SKM-1 (cell line): ENCODE measurements at regions not wholly inside any gene's neighbourhood (a gene's known extent, or its start where the extent isn't known, plus 50 kb on each side); places are given as distances from the start of the nearest gene placed in this dataset.

Source experiments
- DNase-seq: peaks from one replicate; lab custom pipeline; 2025; ENCODE audit not compliant: unreplicated experiment; lab: John Stamatoyannopoulos, UW

DNA sequence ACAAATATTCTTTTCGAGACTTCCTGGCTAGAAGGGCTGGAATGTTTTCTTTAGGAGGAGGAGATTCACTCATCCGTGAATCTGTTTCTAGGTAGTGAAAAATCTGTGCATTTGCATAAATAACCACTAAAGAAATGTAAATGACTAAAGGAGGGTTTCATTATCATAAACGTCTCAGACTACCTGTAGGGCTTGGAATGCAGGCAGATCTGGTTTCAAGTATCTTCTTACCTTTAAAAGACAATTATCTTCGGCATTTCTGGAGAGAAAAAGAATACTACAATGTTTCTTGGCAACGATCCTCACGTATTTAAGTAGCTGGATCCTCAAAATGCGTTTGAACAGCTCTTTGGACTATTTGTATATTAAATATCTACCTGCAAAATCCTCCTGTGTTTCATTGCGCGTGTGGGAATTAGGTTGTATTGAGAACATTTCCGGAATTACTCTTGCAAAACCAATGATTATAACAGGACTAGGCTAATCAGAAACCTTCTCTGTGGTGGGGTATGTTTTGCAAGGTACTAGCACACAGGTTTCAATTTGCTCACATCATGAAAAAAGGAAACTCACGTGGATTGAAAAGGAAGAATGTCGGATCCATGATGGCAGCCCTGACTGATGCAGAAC is 291.1 kb upstream of the ARGLU1 start:
- DNase-seq = no peak

DNA sequence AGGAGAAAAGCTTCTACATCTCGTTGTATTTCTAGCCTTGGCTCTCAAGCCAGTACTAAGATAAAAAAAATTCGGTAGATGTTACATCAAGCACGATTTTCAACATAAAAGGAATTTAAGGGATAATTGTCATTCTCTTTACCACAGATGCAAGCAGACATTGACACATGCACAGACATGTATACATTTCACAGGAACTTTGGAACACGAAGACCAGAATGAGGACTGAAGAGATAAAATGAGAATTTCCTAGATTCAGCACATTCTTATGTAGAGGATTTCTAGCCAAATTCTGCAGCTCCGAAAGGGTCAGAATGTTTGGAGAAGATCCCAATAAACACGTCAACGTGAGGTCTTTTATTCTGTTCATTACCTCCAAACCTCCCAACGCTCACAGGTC is 284.5 kb upstream of the ARGLU1 start:
- DNase-seq = no peak

DNA sequence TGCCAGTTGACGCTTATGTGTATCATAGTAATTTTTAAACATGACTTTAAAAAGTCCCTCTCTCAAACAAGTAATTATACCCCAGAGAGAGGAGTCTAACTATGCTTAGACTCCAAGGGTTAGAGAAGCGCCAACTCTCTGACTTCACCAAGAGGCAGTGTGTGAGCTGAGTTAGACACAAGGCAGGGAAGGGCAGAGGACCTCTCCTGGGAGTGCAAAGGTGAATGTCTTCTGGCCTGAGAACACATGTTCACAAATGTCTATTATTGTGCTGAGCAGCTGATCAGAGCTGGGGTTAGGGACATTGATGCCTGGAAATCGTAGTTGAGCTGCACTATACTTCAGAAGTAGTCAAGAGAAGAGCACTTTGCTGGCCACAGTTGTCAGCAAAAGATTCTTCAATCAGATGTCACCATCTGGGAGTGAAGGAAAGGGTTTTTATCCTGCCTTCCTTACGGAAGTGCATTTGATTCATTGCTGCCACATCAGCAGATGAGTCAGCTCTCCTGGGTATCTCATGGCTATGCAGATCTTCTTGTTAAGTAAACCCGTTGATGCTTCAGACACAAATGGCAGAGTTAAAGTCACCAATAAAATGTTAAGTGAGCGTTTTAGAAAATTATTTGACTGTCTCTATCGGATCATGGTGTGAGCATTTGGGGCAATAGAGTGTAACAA is 283.2 kb upstream of the ARGLU1 start:
- DNase-seq = no peak

DNA sequence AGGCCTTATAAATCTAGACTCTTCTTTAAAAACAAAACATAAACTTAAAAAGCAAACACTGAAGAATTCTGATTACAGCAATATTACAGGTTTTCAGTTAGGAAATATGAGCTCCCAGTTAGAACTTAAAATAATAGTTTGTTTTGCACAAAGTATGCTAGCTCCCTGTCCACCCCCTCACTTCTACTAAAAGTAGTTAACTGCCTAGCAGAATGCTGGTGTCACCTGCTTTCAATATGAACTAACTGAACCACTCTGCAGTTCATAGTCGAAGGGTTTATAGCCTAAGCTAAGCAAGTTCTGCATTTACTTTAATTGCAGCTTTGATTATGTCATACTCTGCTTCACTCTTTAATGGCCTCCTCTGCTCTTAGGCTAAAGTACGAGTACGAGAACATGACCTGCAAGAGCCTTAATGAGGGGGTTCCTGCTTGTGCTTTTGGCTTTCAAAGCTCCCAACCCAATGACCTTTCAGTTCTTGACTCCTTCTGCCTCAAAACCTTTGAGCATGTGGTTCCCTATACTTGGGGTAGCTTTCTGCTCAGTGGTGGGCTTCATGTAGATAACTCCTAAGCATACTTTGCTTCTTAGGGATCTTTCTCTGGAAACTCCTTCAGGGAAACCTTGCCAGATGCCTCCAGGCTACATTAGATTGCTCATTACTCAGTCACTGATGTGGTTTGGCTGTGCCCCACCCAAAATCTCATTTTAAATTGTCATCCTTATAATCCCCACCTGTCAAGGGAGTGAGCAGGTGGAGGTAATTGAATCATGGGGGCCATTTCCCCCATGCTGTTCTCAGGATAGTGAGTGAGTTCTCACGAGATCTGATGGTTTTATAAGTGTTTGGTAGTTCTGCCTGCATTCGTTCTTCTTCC is 278.9 kb upstream of the ARGLU1 start:
- DNase-seq = no peak

DNA sequence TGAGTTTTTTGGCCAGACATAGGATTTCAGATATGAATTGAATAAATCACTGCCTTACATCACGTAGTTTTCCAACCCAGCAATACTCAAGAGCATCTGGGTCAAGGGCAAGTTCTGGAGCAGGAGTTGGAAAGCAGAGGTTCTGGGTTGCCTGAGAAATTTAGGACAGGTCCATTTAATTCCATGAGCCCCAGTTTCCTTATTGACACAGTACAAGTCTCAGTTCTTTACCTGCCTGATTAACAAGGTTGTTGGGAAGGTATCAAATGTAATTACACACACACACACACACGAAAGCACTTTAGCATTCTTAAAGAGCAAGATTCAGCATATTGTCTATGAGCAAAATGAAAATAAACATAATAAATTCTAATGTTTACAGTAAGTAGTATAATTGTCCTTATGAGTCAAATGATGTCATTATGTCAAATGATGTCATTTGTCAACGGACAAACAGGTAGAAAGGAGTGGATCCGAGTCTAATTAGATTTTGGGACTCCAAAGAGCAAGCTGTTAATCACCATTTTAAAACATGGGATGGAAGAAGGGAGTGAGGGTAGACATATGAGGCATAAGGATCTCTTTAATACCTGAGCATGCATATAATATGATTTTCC is 268.4 kb upstream of the ARGLU1 start:
- DNase-seq = no peak

DNA sequence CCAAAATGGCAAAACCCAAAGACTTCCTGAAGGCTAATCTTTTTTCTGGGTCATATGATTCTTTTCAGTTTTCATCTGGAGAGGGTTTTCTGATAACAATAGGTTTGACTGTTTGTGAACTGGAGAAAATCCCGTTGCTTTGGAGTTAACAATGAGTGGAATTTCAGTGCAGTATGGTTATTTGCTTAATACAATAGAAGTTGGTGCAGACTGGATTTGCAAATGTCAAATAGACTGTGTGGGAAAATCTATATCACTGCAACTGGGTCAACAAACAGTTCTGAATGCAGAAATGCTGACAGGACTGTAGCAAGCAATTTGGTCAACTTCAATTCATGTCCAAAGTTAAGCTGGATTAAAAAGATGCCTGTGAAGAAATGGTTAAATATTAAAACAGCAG is 267.5 kb upstream of the ARGLU1 start:
- no peak for DNase-seq

DNA sequence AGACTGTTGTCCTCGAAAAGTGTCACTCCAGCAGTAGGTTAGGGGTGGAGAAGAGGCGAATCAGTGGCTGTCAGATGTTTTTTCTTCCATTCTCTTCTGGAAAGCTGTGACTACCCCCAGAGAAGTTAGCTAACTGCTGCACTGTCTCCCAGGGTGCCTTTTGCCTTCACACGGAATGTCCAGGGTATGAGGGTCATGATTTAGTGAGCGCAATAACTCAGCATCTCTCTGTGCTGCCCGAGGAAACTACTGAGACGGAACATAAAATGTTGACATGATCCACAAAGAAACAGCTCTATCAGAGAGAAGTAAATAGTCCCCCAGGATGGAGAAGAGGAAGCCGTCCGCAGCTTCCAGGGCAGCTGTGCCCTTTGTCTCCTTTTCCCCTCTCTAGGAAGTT is 254.0 kb upstream of the ARGLU1 start:
- DNase-seq = no peak

DNA sequence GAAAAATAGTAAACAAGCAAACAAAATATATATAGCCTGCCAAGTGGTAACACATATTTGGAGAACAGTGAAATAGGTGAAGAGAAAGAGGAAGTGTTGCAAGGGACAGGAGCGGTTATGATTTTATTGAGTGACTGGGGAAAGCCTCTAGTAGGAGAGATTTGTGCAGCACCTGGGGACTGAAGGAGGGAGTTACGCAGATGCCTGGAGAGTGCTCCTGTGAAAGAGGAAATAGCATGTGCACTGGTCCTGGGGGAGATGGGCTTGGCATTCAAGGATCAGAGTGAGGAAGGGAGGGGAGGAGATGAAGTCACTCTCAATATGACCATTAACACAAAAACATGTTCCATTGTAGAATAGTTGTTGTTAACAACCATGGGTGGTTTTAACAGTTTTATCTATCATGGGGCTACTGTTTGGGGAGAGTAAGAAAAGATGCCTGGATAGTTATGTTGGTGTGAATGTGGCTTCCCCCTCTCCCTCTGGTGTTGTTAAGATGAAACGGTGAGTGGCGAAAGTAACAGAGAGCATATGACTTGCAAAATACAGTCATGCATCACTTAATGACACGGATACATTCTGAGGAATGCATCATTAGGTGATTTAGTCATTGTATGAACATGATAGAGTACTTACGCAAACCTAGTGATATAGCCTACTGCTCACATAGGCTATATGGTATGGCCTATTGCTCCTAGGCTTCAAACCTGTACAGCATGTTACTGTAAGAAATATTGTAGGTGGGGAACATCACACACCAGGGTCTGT is 251.7 kb upstream of the ARGLU1 start:
- DNase-seq = no peak

DNA sequence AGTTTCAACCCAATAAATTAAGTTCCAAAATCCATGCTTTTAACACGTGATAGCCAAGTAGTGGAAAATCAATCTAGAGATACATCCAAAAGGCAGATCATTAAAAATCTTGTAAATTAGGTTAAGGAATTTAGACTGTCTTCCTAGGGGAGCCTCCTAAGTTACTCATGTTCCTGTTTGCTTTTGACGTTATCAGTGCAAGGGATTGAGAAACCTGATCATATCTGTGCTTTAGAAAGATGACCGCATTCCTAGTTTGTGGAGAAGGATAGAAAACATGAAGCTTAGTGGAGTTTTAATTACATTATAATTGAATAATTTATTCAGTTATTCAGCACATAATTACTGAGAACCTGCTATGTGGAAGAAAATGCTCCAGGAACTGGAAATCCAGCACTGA is 251.0 kb upstream of the ARGLU1 start:
- no peak for DNase-seq

DNA sequence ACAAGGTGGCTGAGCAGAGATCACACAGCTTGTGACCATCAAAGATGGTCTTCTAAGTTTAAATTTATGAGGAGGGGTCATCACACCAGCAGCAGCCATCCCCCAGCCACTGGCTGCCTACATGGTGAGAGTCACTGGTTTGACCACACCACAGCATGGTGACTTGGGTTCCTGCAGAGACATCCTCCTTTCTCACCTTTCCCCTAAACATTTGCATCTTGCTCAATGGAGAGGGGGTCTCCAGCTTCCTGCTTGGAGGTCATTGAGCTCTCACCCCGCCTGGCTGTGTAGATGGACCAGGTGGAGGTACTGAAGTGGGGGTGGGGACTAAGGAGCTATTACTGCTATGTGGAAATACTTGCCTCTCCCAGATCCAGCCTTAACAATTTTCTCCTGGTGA is 247.6 kb upstream of the ARGLU1 start:
- no peak for DNase-seq

DNA sequence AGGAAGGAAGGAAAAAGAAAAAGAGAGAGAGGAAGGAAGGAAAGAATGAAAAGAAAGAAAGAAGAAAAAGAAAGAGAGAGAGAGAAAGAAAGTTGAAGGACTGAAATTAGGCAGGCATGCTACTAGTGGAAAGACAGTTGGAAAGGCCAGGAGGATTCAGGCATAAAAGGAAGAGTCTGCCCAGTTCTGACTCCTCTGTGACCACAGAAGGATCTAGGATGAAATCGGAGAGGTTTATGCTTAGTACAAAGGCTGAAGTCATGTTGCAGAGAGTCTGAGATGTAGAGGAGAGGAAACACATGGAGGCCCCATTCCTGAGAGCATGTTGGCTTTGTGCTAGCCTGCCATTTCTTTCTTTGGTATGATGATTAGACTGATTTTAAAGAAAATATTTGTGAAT is 246.5 kb upstream of the ARGLU1 start:
- no peak for DNase-seq

DNA sequence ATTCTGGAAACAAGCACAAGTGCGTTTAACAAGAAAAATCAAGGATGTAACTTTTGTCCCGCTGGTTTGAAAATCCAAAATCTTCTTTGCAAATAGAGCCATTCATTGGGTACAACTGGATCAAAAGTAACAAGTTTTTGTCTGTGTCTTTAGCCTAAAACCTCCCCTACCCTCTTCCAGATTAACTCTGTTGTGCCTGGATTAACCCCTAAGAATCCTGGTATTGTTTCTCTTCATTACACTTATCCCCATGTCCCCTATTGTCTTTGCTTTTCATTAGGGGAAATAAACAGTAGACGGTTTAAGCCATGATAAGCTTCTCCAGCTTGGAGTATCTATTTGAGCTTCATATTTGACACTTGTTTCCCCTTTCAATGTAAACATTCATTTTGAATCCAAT is 242.1 kb upstream of the ARGLU1 start:
- no peak for DNase-seq

DNA sequence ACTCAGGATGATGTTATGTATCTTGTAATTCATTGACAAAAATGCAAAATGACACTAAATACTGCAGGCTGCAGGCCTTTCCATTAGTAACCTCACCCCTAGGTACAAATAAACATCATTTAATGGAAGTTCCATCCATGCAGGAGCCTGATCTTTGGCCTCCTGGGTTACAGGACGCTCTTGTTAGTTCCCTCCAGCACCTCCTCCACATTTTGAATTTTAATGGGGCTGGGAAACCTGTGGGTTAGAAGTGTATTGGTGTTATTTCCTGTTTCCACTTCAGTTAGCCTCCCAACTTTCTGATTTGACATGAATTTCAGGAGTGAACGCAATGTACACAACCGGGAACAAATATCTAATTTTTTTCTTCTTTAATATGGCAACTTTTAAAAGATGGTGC is 237.1 kb upstream of the ARGLU1 start:
- no peak for DNase-seq

DNA sequence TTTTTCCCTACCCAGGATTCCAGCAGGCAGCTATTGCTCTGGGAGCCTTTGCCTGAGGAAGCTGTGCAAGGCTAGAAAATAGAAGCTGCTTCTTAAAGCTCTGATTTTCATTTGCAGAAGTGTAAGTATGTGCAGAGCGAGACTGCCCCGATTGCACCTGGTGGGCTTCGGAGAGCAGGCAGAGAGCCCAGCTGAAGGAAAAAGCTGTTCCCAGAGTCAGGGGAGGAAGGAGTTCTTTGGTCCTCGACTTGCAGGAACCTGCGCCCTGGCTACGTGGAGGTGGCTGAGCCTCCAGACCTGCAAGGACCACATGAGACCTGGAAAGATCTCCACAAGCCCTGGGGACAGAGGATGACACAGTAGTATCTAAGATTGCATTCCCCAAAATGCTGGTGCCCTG is 235.0 kb upstream of the ARGLU1 start:
- DNase-seq = no peak

DNA sequence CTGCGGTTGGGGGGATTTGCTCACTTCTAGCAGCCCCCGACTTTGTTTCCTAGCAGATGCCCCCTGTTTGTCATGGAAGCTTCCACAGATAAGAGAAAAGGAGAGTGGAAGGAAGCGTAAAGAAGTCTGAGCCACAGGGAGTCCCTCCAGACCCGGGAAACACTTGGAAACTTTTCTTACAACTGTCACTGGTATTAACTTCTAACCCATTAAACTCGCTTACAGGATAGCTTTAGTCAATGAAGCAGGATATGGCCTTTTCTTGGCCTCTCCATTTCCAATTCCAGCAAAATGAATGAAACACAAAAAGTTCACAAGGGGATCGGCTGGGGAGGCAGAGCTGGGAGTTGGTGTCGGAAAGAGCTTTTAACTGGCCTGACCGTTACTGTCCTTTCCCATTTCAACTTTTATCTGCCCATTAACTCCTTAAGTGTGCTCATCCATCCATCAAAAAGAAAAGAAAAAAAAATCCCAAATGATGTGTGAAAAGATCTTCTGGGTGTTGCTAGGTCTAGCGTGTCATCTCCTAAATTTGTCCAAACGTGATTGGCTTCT is 231.9 kb upstream of the ARGLU1 start:
- no peak for DNase-seq

DNA sequence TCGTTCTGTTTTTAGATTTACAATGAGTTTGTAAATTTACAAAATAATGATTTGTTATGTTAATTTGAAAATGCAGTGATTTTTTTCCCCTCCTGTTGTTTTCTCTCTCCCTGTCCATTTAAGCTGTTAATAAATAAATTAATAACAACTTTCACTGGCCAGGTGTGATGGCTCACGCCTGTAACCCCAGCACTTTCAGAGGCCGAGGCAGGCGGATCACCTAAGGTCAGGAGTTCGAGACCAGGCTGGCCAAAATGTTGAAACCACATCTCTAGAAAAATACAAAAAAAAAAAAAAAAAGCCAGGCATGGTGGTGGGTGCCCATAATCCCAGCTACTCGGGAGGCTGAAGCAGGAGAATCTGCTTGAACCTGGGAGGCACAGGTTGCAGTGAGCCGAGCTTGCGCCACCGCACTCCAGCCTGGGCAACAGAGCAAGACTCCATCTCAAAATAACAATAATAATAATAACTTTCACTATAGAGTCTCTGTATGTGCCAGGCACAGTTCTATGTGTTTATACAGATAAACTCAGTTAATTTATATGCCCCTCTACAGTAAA is 229.2 kb upstream of the ARGLU1 start:
- no peak for DNase-seq

DNA sequence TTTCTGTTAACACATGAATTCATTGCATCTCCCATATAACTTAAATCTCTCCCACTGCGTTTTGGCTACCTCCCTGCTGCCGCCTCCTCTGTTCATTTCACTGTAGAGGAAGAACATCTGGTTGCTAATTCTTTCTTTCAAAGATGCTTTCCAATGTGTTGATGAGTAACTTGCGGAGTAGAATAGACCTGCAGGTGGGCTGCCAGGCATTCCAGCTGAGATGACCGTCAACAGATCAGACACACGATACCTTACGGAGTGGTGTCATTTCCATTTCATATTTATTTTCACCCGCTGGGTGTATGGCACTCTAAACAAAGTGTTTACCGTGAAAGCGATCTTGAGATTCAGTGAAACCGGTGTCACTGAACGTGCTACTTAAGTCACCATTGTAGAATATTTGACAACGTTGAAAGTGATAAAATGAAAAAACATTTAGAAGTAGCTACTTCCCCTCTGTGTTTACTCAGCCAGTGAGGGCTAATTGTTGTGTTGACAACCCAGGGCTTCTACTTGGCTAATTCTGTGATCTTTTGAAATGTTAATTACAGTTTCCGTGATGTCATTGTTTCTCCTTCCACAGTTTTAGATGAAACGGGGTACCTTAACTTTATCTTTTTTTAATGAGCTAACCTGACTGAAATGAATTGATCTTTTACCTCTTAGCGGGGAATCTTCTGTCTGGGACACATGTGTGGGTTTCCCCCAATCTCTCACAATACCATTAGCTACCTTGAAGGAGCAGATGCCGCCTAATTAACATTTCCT is 228.5 kb upstream of the ARGLU1 start:
- no peak for DNase-seq

DNA sequence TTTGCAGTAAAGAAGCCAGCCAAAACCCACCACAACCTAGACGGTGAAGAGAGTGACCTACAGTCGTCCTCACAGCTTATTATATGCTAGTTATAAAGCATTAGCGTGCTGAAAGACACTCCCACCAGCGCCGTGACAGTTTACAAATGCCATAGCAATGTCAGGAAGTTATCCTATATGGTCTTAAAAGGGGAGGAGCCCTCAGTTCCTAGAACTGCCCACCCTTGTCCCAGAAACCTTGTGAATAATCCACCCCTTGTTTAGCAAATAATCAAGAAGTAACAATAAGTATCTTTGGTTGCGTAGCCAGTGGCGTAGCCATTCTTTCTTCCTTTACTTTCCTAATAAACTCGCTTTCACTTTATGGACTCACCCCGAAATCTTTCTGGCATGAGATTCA is 227.9 kb upstream of the ARGLU1 start:
- DNase-seq = no peak

DNA sequence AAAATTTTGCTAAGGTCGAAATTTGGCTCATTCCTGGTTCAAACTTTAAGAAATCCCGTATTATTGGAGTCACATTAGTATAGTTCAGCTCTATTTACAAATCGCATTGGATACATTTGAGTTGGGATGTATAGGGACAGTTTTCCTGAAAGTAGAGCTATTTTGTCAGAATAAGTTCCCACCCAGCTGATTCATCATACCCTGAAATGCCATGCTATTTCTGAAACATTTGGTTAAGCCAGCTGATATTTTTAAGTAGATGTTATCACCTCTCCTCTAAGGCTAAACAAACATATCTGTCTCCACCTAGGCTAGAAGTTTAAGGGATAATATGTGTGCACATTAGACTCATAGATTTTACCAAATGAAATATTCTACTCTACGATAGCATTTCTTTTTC is 226.2 kb upstream of the ARGLU1 start:
- no peak for DNase-seq

DNA sequence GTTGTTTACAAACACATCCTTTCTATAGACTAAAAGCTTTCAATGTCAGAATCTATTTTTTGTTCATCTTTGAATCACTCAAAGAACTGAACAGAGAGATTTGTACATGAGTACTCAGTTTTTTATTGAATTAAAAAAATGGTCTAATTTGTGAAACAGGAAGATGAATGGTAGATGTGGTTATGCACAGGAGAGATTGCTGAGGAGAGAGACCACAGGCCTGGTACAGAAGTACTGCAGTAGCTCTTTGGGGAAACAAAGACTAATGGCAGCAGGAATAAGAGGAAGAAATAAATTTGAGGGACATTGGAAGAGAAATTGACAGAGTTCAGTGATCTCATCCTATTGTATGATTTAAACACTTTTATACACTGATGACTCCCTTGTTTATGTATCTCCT is 222.0 kb upstream of the ARGLU1 start:
- DNase-seq = no peak
